Smooth muscle cell (in vitro differentiated cells): ENCODE measurements at regions not wholly inside any gene's neighbourhood (a gene's known extent, or its start where the extent isn't known, plus 50 kb on each side); places are given as distances from the start of the nearest gene placed in this dataset.

Experiments used
- DNase-seq: peaks from one replicate; lab custom pipeline; 2025; ENCODE audit not compliant: unreplicated experiment; lab: John Stamatoyannopoulos, UW
- H2AFZ ChIP-seq: fragments of 200-600 bp; sonication (generic); 2 replicates; pipeline ENCODE4 v1.6.0; 2016; ENCODE audit warnings: antibody characterized with exemption, low read depth, mild to moderate bottlenecking
- H3F3A ChIP-seq: fragments of 200-600 bp; sonication (generic); 2 replicates; pipeline ENCODE4 v1.6.0; 2017; ENCODE audit warnings: antibody characterized with exemption, low read depth
- H3K27ac ChIP-seq: fragments of 200-600 bp; sonication (generic); 2 replicates; pipeline ENCODE4 v1.5.1; 2016; ENCODE audit warnings: low read depth, mild to moderate bottlenecking
- H3K27me3 ChIP-seq: fragments of 200-600 bp; sonication (generic); 2 replicates; pipeline ENCODE4 v1.6.1; 2016; ENCODE audit warnings: low read depth, mild to moderate bottlenecking
- H3K36me3 ChIP-seq: fragments of 200-600 bp; sonication (generic); 2 replicates; pipeline ENCODE4 v1.5.1; 2016; ENCODE audit warnings: low read depth
- H3K4me1 ChIP-seq: fragments of 200-600 bp; sonication (generic); 2 replicates; pipeline ENCODE4 v1.5.1; 2016; ENCODE audit warnings: low read depth
- H3K4me2 ChIP-seq: fragments of 200-600 bp; sonication (generic); 2 replicates; pipeline ENCODE4 v1.6.0; 2016; ENCODE audit warnings: mild to moderate bottlenecking
- H3K4me3 ChIP-seq: fragments of 200-600 bp; sonication (generic); 2 replicates; pipeline ENCODE4 v1.5.1; 2016; ENCODE audit warnings: mild to moderate bottlenecking
- H3K79me2 ChIP-seq: fragments of 200-600 bp; sonication (generic); 2 replicates; pipeline ENCODE4 v1.6.0; 2016; ENCODE audit warnings: low read depth, mild to moderate bottlenecking
- H3K9ac ChIP-seq: fragments of 200-600 bp; sonication (generic); 2 replicates; pipeline ENCODE4 v1.6.0; 2016; ENCODE audit warnings: low read depth
- H3K9me3 ChIP-seq: fragments of 200-600 bp; sonication (generic); replicated peaks from 2 replicates; pipeline ENCODE4 v1.5.1; 2016; ENCODE audit warnings: low read depth
- H4K20me1 ChIP-seq: fragments of 200-600 bp; sonication (generic); 2 replicates; pipeline ENCODE4 v1.6.0; 2016; ENCODE audit warnings: low read depth
- CTCF ChIP-seq: fragments of 200-600 bp; sonication (generic); IDR thresholded peaks from 2 replicates; pipeline ENCODE4 v1.5.1; 2017; ENCODE audit warnings: borderline replicate concordance, mild to moderate bottlenecking, antibody characterized with exemption; ENCODE audit not compliant: insufficient read depth, poor library complexity, severe bottlenecking
- WGBS: methylation state at CpG from one replicate; pipeline ENCODE4 v1.1.7; 2016; ENCODE audit warnings: low lambda C conversion rate; 5-methylcytosine and 5-hydroxymethylcytosine counted together

GRCh38 chr6:43953794-43954310 is 173.4 kb downstream of the MRPL14 start:
- Histone ChIP-seq H4K20me1 (no peaks in the 10 kb centered on the region), H3K4me3 (no peak overlapping the region), H3K9me3 (no peaks in the 10 kb centered on the region), H3K4me2 (no peak overlapping the region), H2AFZ (no peak overlapping the region), H3K4me1 (peaks cover 11% of the 10 kb centered on the region), H3K9ac (no peak overlapping the region), H3K36me3 (no peaks in the 10 kb centered on the region), H3K27me3 (no peaks in the 10 kb centered on the region), H3K27ac (no peak overlapping the region), H3F3A (peaks cover 5% of the 10 kb centered on the region), H3K79me2 (no peaks in the 10 kb centered on the region)
- 55% methylated on average over 8 of the region's 8 CpGs for WGBS
- DNase-seq: no peak
- peak; percentile 37 for TF ChIP-seq CTCF

DNA sequence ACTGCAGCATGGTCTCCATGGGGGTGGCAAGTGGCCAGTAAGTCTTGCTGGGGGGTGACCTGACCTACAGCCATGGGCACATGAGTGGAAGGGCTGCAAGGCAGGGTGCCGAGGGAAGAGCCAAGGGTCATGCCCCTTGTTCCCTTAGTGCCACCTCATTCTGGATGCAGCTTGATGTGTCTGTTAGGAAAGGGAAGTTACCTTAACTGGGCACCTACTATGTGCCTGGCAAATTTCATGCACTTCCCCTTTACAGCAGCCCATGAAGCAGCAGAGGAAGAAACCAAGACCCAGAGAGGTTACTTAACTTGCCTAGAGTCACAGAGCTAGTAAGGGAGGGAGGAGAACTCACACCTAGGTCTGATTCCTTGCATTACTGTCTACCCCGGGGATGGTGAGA is 174.0 kb downstream of the MRPL14 start:
- WGBS: 96% methylated on average over 2 of the region's 2 CpGs
- Histone ChIP-seq H3K4me3 (no peak overlapping the region), H3K79me2 (no peaks in the 10 kb centered on the region), H3K4me2 (no peak overlapping the region), H3K9ac (no peak overlapping the region), H3K9me3 (no peaks in the 10 kb centered on the region), H3F3A (peaks cover 8% of the 10 kb centered on the region), H3K27me3 (no peaks in the 10 kb centered on the region), H4K20me1 (no peaks in the 10 kb centered on the region), H2AFZ (no peak overlapping the region), H3K36me3 (no peaks in the 10 kb centered on the region), H3K27ac (no peak overlapping the region), H3K4me1 (peaks cover 17% of the 10 kb centered on the region)
- no peak for TF ChIP-seq CTCF
- no peak for DNase-seq

DNA sequence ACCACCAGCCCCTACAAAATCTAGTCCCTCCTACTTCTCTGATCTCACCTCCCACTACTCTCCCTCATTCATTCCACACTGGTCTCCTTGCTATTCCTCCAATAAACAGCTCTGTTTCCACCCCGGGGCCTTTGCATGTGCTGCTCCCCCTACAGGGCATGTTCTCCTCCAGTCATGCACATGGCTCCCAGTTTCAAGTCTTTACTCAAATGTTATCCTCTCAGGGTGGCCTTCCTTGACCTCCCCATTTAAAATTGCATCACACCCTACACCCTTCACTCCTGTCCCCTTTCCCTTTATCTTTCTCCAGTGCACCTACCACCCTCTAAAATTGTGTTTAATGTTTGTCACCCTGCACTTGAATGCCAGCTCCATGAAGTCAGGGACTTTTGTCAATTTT is 174.5 kb downstream of the MRPL14 start:
- no peak for DNase-seq
- WGBS: 90% methylated on average over 1 of the region's 1 CpG
- no peaks in the 10 kb centered on the region for H3K79me2 ChIP-seq

More for the DNA sequence above, 174.5 kb downstream of the MRPL14 start:
- Histone ChIP-seq H3K4me1 (peaks cover 17% of the 10 kb centered on the region), H3K27me3 (no peaks in the 10 kb centered on the region), H3K9me3 (no peaks in the 10 kb centered on the region), H3K4me2 (no peak overlapping the region), H3K4me3 (no peak overlapping the region), H3K27ac (no peak overlapping the region), H3F3A (peaks cover 8% of the 10 kb centered on the region), H3K9ac (no peak overlapping the region), H3K36me3 (no peaks in the 10 kb centered on the region), H4K20me1 (no peaks in the 10 kb centered on the region), H2AFZ (no peak overlapping the region)
- no peak for TF ChIP-seq CTCF
